Bronchial epithelial cell (primary cell): ENCODE measurements at regions not wholly inside any gene's neighbourhood (a gene's known extent, or its start where the extent isn't known, plus 50 kb on each side); places are given as distances from the start of the nearest gene placed in this dataset.

ENCODE experiments used
- DNase-seq: peaks from one replicate; pipeline ENCODE4 v3.0.0-alpha.2; 2010; ENCODE audit warnings: low read depth
- FAIRE-seq: peaks from 2 replicates; lab custom pipeline; 2011; peaks lifted over from hg19 to GRCh38; lab: Jason Lieb, UNC
- H3K27me3 ChIP-seq: 2 replicates; pipeline ENCODE4 v1.5.1; 2011; ENCODE audit warnings: low read length; ENCODE audit not compliant: control insufficient read depth, insufficient read depth
- H3K36me3 ChIP-seq: 2 replicates; pipeline ENCODE4 v1.5.1; 2011; ENCODE audit warnings: low read length; ENCODE audit not compliant: control insufficient read depth, insufficient read depth
- H3K4me3 ChIP-seq: 2 replicates; pipeline ENCODE4 v1.5.1; 2011; ENCODE audit warnings: mild to moderate bottlenecking, low read depth, low read length, control low read depth
- CTCF ChIP-seq: IDR thresholded peaks from 2 replicates; pipeline ENCODE4 v1.5.1; 2011; ENCODE audit warnings: mild to moderate bottlenecking, moderate library complexity, low read length, control low read depth, inconsistent platforms; ENCODE audit not compliant: insufficient read depth, severe bottlenecking

DNA sequence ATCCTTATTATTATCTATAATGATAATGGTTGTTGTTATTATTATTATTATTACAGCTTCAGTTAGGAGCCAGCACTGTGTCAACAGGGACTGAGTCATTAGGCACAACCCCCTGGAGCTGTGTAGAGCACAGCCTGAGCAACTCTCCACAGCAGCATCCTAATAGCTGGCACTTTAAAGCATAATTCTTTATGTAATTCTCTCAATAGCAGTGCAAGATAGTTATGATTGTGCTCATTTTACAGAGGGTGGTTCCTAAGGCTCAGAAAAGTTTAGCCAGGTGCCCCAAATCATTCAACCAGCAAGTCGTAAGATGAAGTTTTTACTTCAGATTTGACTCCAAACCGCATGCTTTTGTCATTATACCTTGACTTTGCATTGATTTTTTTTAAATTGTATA is 390.3 kb downstream of the ANXA1 start:
- Histone ChIP-seq H3K36me3 (no peaks in the 10 kb centered on the region), H3K27me3 (no peaks in the 10 kb centered on the region), H3K4me3 (no peak overlapping the region)
- DNase-seq, result peak; percentile 40
- no peak for TF ChIP-seq CTCF
- FAIRE-seq, result no peak

DNA sequence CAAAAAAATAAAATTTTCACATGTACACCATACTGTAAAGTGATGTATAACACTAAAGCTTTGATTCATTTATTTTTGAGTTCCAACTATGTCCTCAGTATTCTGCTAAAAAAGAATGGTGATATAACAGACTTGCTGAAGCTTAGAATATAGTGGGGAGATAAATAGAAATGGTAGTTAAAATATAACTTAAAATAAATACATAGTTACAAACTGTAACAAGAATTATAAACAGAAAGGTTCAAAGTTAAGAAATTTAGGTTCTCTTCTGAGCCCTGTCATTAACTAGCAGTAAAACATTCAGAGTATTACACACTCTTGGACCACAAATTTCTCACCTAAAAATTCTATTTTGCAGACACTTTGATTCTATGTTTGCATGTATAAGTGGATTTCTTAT is 392.1 kb downstream of the ANXA1 start:
- Histone ChIP-seq H3K27me3 (no peaks in the 10 kb centered on the region), H3K4me3 (no peak overlapping the region), H3K36me3 (no peaks in the 10 kb centered on the region)
- TF ChIP-seq CTCF, result no peak
- FAIRE-seq, result no peak
- no peak for DNase-seq

- DNase-seq (no peak), FAIRE-seq (no peak)
- TF ChIP-seq CTCF, result no peak
- no peaks in the 10 kb centered on the region for H3K36me3 ChIP-seq
- no peaks in the 10 kb centered on the region for H3K27me3 ChIP-seq
- no peak overlapping the region for H3K4me3 ChIP-seq
Observed at GRCh38 chr9:73548201-73548600, 396.5 kb downstream of the ANXA1 start.

DNA sequence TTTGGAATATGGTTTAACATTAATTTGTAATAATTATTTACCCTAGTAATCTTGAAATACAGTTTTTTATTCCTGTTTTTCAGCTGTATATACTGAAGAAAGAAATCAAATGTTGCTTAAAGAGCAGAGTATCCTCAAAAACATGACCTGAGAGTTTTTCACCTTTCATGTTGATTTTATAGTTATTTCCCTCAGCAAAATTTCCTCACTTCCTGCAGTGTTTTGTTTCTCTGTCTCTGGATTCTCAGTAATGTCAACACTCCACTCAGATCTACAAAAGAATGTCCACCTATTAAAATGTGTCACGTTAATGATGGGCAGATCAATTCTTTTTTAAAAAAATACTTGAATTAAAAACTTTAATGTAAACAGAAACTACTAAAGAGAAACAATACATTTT is 398.3 kb downstream of the ANXA1 start:
- FAIRE-seq (no peak), DNase-seq (no peak)
- no peaks in the 10 kb centered on the region for H3K27me3 ChIP-seq
- H3K36me3 ChIP-seq, result no peaks in the 10 kb centered on the region
- no peak for TF ChIP-seq CTCF
- H3K4me3 ChIP-seq, result no peak overlapping the region

DNA sequence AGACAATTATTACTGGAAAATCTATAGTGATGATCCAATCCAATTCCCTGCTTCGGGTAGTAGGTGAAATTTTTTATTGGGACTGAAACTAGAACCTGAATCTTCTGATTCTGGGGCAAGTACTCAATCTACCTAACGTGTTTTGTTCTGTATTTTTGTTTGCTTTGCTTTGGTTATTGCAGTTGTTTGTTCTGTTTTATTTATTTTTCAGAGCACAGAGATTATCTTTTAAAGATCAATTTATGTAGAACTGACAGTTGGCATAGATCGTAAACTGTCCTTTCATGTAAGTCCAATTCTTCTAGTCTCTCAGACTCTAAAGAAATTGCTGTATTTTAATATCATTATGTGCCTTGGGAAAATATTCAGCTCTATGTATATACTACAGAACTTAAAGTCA is 401.6 kb downstream of the ANXA1 start:
- Histone ChIP-seq H3K27me3 (no peaks in the 10 kb centered on the region), H3K36me3 (no peaks in the 10 kb centered on the region), H3K4me3 (no peak overlapping the region)
- DNase-seq (no peak), FAIRE-seq (no peak)
- no peak for TF ChIP-seq CTCF

- Histone ChIP-seq H3K36me3 (no peaks in the 10 kb centered on the region), H3K4me3 (no peak overlapping the region), H3K27me3 (no peaks in the 10 kb centered on the region)
- no peak for FAIRE-seq
- no peak for TF ChIP-seq CTCF
- no peak for DNase-seq
Observed at GRCh38 chr9:73558471-73558870, 406.8 kb downstream of the ANXA1 start.
